ENCODE measurements at regions not wholly inside any gene's neighbourhood (a gene's known extent, or its start where the extent isn't known, plus 50 kb on each side); places are given as distances from the start of the nearest gene placed in this dataset.
"Not testable (repeated sequence)": the region's sequence is repeated elsewhere in the genome, so short reads cannot be mapped to it uniquely, and the experiment has no call there.

- Histone ChIP-seq H3K9me2 (no peaks in the 10 kb centered on the region), H3K4me3 (ENCODE audit: low read depth in 2 of 2, low read length in 1 of 2) (peak overlapping the region in 1 of 2 experiments; percentile 33; a peak in 1 of 4 replicates), H3K27me3 (ENCODE audit: insufficient read depth) (no peaks in the 10 kb centered on the region), H3K4me1 (ENCODE audit: control insufficient read depth in 1 of 2, insufficient read depth in 2 of 2, low read depth in 1 of 2, low read length in 1 of 2) (no peaks in the 10 kb centered on the region), H3K9ac (no peak overlapping the region), H3K36me3 (replicated peaks in 1 of 2; ENCODE audit: control insufficient read depth in 1 of 2, insufficient read depth in 2 of 2, low read length in 1 of 2) (no peaks in the 10 kb centered on the region), H3K79me2 (ENCODE audit: insufficient read depth) (no peaks in the 10 kb centered on the region), H3K4me2 (no peak overlapping the region), H3K27ac (ENCODE audit: low read depth in 2 of 2, low read length in 1 of 2) (no peak overlapping the region), H4K20me1 (ENCODE audit: insufficient read depth) (no peaks in the 10 kb centered on the region), H3F3A (replicated peaks; ENCODE audit: insufficient read depth) (no peaks in the 10 kb centered on the region), H2AFZ (ENCODE audit: low read depth) (no peak overlapping the region), H3K9me3 (no peaks in the 10 kb centered on the region)
- 26% methylated on average over 22 of the region's 44 CpGs for WGBS (ENCODE audit: low lambda C conversion rate)
- peak; percentile 81 for DNase-seq
- TF ChIP-seq, protein P1, sequence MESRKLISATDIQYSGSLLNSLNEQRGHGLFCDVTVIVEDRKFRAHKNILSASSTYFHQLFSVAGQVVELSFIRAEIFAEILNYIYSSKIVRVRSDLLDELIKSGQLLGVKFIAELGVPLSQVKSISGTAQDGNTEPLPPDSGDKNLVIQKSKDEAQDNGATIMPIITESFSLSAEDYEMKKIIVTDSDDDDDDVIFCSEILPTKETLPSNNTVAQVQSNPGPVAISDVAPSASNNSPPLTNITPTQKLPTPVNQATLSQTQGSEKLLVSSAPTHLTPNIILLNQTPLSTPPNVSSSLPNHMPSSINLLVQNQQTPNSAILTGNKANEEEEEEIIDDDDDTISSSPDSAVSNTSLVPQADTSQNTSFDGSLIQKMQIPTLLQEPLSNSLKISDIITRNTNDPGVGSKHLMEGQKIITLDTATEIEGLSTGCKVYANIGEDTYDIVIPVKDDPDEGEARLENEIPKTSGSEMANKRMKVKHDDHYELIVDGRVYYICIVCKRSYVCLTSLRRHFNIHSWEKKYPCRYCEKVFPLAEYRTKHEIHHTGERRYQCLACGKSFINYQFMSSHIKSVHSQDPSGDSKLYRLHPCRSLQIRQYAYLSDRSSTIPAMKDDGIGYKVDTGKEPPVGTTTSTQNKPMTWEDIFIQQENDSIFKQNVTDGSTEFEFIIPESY (IDR thresholded peaks at IDR 0.05; ENCODE audit: borderline replicate concordance, low read depth) = no peak
- TF ChIP-seq MXI1 (IDR thresholded peaks at IDR 0.05; ENCODE audit: low read depth, low read length) (no peak), SIN3A (IDR thresholded peaks at IDR 0.05; ENCODE audit: borderline replicate concordance, low read depth, low read length) (no peak), REST (IDR thresholded peaks at IDR 0.05; ENCODE audit: low read depth, low read length) (no peak), RXRA (IDR thresholded peaks at IDR 0.05; ENCODE audit: borderline replicate concordance, low read depth) (no peak), USF2 (IDR thresholded peaks at IDR 0.05; ENCODE audit: borderline replicate concordance, low read depth, low read length) (no peak), GATA2 (CRISPR knock-in tag; IDR thresholded peaks at IDR 0.05) (no peak), RCOR1 (IDR thresholded peaks at IDR 0.05; ENCODE audit: low read length) (no peak), FOXJ3 (CRISPR knock-in tag; IDR thresholded peaks at IDR 0.05) (no peak)
- ChIA-PET CTCF (no interaction called here), POLR2A (interaction anchor here (1.1 kb wide), 1 partner anchor 90 kb away, joined by 3 read pairs; no protein-coding TSS in a partner anchor)
Observed at GRCh38 chr7:56447864-56448693, 331.9 kb upstream of the NUPR2 start.

GRCh38 chr7:56420528-56420927 lies 304.3 kb upstream of the NUPR2 start:
- H3K4me1 ChIP-seq (ENCODE audit: control insufficient read depth in 1 of 2, insufficient read depth in 2 of 2, low read depth in 1 of 2, low read length in 1 of 2); H2AFZ ChIP-seq (ENCODE audit: low read depth); H3K9me2 ChIP-seq; H4K20me1 ChIP-seq (ENCODE audit: insufficient read depth); H3K36me3 ChIP-seq (replicated peaks in 1 of 2; ENCODE audit: control insufficient read depth in 1 of 2, insufficient read depth in 2 of 2, low read length in 1 of 2); DNase-seq; H3K4me3 ChIP-seq (ENCODE audit: low read depth in 2 of 2, low read length in 1 of 2); H3K79me2 ChIP-seq (ENCODE audit: insufficient read depth); H3K9ac ChIP-seq; H3K9me3 ChIP-seq; CTCF ChIA-PET; H3K27me3 ChIP-seq (ENCODE audit: insufficient read depth); H3K27ac ChIP-seq (ENCODE audit: low read depth in 2 of 2, low read length in 1 of 2); POLR2A ChIA-PET; H3K4me2 ChIP-seq; H3F3A ChIP-seq (replicated peaks; ENCODE audit: insufficient read depth): not testable (repeated sequence)
- WGBS (ENCODE audit: low lambda C conversion rate) = 24% methylated on average over 1 of the region's 1 CpG

All from SK-N-SH (cell line).